22Rv1 (cell line): ENCODE measurements at regions not wholly inside any gene's neighbourhood (a gene's known extent, or its start where the extent isn't known, plus 50 kb on each side); places are given as distances from the start of the nearest gene placed in this dataset.

Experiments used
- ZFX ChIP-seq: fragments of 450-650 bp; IDR thresholded peaks from 2 replicates; pipeline ENCODE4 v1.6.1; 2017; ENCODE audit warnings: antibody characterized with exemption, borderline replicate concordance
- TF ChIP-seq, protein P1 (sequence below): fragments of 450-650 bp; IDR thresholded peaks from 2 replicates; pipeline ENCODE4 v1.5.1; 2017; ENCODE audit warnings: mild to moderate bottlenecking

DNA sequence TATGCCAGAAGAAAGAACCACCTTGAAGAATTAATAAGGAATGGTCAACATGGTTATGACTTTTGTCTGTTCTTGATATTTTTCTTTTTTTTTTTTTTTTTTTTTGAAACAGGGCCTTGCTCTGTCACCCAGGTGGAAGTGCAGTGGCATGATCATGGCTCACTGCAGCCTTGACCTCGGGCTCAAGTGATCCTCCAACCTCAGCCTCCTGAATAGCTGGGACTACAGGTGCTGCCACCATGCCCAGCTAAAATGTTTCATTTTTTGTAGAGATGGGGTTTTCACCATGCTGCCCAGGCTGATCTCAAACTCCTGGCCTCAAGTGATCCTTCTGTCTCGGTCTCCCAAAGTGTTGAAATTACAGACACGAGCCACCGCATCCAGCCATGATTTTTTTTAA lies 53.4 kb upstream of the ACSL3 start:
- TF ChIP-seq, protein P1, sequence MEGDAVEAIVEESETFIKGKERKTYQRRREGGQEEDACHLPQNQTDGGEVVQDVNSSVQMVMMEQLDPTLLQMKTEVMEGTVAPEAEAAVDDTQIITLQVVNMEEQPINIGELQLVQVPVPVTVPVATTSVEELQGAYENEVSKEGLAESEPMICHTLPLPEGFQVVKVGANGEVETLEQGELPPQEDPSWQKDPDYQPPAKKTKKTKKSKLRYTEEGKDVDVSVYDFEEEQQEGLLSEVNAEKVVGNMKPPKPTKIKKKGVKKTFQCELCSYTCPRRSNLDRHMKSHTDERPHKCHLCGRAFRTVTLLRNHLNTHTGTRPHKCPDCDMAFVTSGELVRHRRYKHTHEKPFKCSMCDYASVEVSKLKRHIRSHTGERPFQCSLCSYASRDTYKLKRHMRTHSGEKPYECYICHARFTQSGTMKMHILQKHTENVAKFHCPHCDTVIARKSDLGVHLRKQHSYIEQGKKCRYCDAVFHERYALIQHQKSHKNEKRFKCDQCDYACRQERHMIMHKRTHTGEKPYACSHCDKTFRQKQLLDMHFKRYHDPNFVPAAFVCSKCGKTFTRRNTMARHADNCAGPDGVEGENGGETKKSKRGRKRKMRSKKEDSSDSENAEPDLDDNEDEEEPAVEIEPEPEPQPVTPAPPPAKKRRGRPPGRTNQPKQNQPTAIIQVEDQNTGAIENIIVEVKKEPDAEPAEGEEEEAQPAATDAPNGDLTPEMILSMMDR, result no peak
- no peak for TF ChIP-seq ZFX
